B cell (primary cell): ENCODE measurements at regions not wholly inside any gene's neighbourhood (a gene's known extent, or its start where the extent isn't known, plus 50 kb on each side); places are given as distances from the start of the nearest gene placed in this dataset.

Experiments used
- EZH2 ChIP-seq: IDR thresholded peaks from 2 replicates; pipeline ENCODE4 v1.6.1; 2012; ENCODE audit warnings: borderline replicate concordance, low read depth, mild to moderate bottlenecking, moderate library complexity, low read length; ENCODE audit not compliant: insufficient read depth, poor library complexity, severe bottlenecking
- TF ChIP-seq, protein P1 (sequence below): fragments of 200-600 bp; IDR thresholded peaks from one replicate; pipeline ENCODE4 v1.8.0; 2022; ENCODE audit warnings: antibody characterized with exemption, mild to moderate bottlenecking

DNA sequence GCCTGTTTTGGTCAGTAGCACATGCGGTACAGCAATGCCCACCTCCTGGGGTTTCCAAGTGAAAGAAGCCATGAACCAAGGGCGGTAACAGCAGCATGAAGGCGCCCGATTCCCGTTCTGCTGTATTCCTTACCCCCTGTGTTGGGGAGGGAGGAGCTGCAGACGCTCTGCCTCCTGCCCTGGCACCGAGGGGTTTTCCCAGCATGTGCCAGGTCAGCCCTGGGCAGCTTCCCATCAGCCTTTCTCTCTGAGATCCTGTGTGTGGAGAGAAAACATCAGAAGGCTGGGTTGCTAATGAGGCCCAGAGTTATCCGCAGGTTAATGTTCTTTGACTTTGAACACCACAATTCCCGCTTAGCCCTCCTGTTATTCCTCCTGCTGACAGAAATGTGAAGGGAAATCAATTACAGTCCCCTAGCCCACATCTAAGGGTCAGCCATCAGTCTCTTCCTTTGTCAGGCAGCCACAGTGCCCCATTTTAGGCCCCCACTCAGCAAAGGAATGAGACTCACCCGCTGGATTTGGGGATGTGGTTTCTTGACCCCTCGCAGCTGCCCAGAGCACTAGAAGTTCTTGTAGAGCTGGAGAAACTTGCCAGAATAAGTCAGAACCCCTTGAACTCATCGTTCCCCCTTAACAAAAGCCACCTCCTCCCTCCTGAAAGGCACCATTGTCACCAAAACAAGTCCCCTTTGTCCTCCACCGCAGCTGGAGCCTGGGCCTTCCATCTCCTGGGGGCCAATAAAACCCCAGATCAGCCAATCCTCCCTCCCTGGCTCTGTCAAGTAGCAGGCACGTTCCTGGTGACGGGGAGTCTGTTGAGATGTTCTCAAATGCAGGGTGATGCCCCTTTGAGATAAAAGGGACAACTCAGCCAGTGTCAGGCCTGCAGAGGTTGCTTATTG is 168.5 kb downstream of the KATNIP start:
- TF ChIP-seq, protein P1, sequence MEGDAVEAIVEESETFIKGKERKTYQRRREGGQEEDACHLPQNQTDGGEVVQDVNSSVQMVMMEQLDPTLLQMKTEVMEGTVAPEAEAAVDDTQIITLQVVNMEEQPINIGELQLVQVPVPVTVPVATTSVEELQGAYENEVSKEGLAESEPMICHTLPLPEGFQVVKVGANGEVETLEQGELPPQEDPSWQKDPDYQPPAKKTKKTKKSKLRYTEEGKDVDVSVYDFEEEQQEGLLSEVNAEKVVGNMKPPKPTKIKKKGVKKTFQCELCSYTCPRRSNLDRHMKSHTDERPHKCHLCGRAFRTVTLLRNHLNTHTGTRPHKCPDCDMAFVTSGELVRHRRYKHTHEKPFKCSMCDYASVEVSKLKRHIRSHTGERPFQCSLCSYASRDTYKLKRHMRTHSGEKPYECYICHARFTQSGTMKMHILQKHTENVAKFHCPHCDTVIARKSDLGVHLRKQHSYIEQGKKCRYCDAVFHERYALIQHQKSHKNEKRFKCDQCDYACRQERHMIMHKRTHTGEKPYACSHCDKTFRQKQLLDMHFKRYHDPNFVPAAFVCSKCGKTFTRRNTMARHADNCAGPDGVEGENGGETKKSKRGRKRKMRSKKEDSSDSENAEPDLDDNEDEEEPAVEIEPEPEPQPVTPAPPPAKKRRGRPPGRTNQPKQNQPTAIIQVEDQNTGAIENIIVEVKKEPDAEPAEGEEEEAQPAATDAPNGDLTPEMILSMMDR: no peak
- TF ChIP-seq EZH2: no peak
